ENCODE measurements at regions not wholly inside any gene's neighbourhood (a gene's known extent, or its start where the extent isn't known, plus 50 kb on each side); places are given as distances from the start of the nearest gene placed in this dataset.
A peak's percentile ranks its signal among the peaks of the same experiment; 100 is the strongest.

DNA sequence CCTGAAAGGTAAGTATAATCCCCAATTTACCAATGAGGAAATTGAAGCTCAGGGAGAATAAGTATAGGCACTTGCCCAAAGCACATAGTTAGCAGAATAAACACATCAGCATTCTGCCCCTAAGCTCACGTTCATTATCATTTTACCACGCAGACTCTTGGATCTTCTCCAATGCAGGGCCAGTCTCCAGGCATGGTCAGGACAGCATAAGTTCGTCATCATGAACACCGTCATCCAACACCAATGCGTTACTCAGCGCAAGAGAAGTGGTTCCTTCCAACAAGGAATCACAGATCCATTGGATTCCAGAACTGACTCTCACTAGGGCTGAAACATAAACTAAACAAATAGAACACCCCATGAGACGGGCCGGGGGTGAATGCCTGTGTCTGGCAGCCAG is 86.5 kb upstream of the GPM6B start:
- H3K4me3 ChIP-seq = no peak overlapping the region
- intact Hi-C loops (cut with DNase I) = no loop called here
- no peak overlapping the region for H3K27ac ChIP-seq

GRCh38 chrX:13902406-13902805 is 85.5 kb upstream of the GPM6B start:
- H3K27ac ChIP-seq = no peak overlapping the region
- no peak overlapping the region for H3K4me3 ChIP-seq
- no peak for DNase-seq (ENCODE audit: low spot score in 2 of 2)
- TF ChIP-seq CTCF (IDR thresholded peaks at IDR 0.05) = no peak
- intact Hi-C loops (cut with DNase I) = no loop called here
- H3K36me3 ChIP-seq = no peaks in the 10 kb centered on the region
- no peaks in the 10 kb centered on the region for H3K9me3 ChIP-seq
- peaks cover 0 to 18% of the 10 kb centered on the region in 2 donors for H3K4me1 ChIP-seq
- no peaks in the 10 kb centered on the region for H3K27me3 ChIP-seq

More for the DNA sequence above, 86.5 kb upstream of the GPM6B start:
- Histone ChIP-seq H3K27me3 (no peaks in the 10 kb centered on the region), H3K4me1 (peaks cover 0 to 15% of the 10 kb centered on the region in 2 donors), H3K36me3 (no peaks in the 10 kb centered on the region), H3K9me3 (no peaks in the 10 kb centered on the region)
- no peak for DNase-seq (ENCODE audit: low spot score in 2 of 2)
- TF ChIP-seq CTCF (IDR thresholded peaks at IDR 0.05) = no peak

DNA sequence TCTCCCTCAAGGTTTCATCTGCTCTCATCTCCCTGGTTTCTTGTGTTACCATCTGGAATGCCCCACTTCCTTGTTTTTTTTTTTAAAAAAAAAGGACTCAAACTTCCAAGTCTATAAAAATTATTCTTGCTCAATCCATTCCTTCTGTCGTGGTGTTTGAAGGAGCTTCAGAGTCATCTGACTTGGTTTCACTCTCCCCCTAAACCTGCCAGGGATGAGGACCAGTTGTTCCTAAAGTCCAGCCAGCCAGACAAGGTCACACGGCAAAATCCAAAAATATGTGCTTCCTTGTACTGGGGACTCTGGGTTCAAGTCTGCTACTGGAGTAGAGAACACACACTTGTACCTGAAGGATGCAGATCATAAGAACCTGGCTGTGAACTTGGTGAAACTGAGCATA is 84.5 kb upstream of the GPM6B start:
- Histone ChIP-seq H3K4me1 (peaks cover 0 to 20% of the 10 kb centered on the region in 2 donors), H3K36me3 (no peaks in the 10 kb centered on the region), H3K27ac (peak overlapping the region in 1 of 2 donors; percentile 9), H3K4me3 (no peak overlapping the region), H3K9me3 (no peaks in the 10 kb centered on the region), H3K27me3 (no peaks in the 10 kb centered on the region)
- no peak for DNase-seq (ENCODE audit: low spot score in 2 of 2)
- TF ChIP-seq CTCF (IDR thresholded peaks at IDR 0.05) = no peak
- intact Hi-C loops (cut with DNase I) = no loop called here

GRCh38 chrX:13900351-13900750 is 83.5 kb upstream of the GPM6B start:
- Histone ChIP-seq H3K27ac (no peak overlapping the region), H3K36me3 (no peaks in the 10 kb centered on the region), H3K4me1 (peaks cover 0 to 28% of the 10 kb centered on the region in 2 donors), H3K27me3 (no peaks in the 10 kb centered on the region), H3K4me3 (no peak overlapping the region), H3K9me3 (no peaks in the 10 kb centered on the region)
- DNase-seq (ENCODE audit: low spot score in 2 of 2) = no peak
- intact Hi-C loops (cut with DNase I) = no loop called here
- no peak for TF ChIP-seq CTCF (IDR thresholded peaks at IDR 0.05)

GRCh38 chrX:13899607-13900006 is 82.7 kb upstream of the GPM6B start:
- DNase-seq (ENCODE audit: low spot score in 2 of 2) = peak in 1 of 2 donors; percentile 84

More at GRCh38 chrX:13899607-13900006, 82.7 kb upstream of the GPM6B start:
- intact Hi-C loops (cut with DNase I) = loop anchor here (2.0 to 10.0 kb wide), 5 partner anchors 38 to 1775 kb away; no protein-coding TSS in a partner anchor
- Histone ChIP-seq H3K27me3 (no peaks in the 10 kb centered on the region), H3K4me3 (no peak overlapping the region), H3K27ac (peak overlapping the region in 1 of 2 donors; percentile 43), H3K9me3 (no peaks in the 10 kb centered on the region), H3K4me1 (peaks cover 0 to 30% of the 10 kb centered on the region in 2 donors), H3K36me3 (no peaks in the 10 kb centered on the region)
- TF ChIP-seq CTCF (IDR thresholded peaks at IDR 0.05) = no peak

Data from ascending aorta (tissue), 2 donors.